Hepatocyte (in vitro differentiated cells): ENCODE measurements at regions not wholly inside any gene's neighbourhood (a gene's known extent, or its start where the extent isn't known, plus 50 kb on each side); places are given as distances from the start of the nearest gene placed in this dataset.
A peak's percentile ranks its signal among the peaks of the same experiment; 100 is the strongest.

Experiments used
- DNase-seq: peaks from one replicate; pipeline ENCODE4 v3.0.0-alpha.2; 2016; ENCODE audit warnings: low spot score
- H2AFZ ChIP-seq: fragments of 200-600 bp; sonication (generic); 2 replicates; pipeline ENCODE4 v1.6.0; 2016; ENCODE audit warnings: antibody characterized with exemption, mild to moderate bottlenecking
- H3K27ac ChIP-seq: fragments of 200-600 bp; sonication (generic); 2 replicates; pipeline ENCODE4 v1.5.1; 2016; ENCODE audit warnings: mild to moderate bottlenecking
- H3K27me3 ChIP-seq: fragments of 200-600 bp; sonication (generic); 2 replicates; pipeline ENCODE4 v1.6.1; 2016
- H3K36me3 ChIP-seq: fragments of 200-600 bp; sonication (generic); replicated peaks from 2 replicates; pipeline ENCODE4 v1.5.1; 2016; ENCODE audit warnings: low read depth; ENCODE audit not compliant: insufficient read depth
- H3K4me1 ChIP-seq: fragments of 200-600 bp; sonication (generic); 2 replicates; pipeline ENCODE4 v1.5.1; 2016; ENCODE audit warnings: mild to moderate bottlenecking, moderate library complexity; ENCODE audit not compliant: insufficient read depth
- H3K4me2 ChIP-seq: fragments of 200-600 bp; sonication (generic); 2 replicates; pipeline ENCODE4 v1.6.0; 2016
- H3K4me3 ChIP-seq: fragments of 200-600 bp; sonication (generic); 2 replicates; pipeline ENCODE4 v1.5.1; 2016; ENCODE audit warnings: mild to moderate bottlenecking
- H3K79me2 ChIP-seq: fragments of 200-600 bp; sonication (generic); 2 replicates; pipeline ENCODE4 v1.6.0; 2017; ENCODE audit warnings: mild to moderate bottlenecking
- H3K9me2 ChIP-seq: fragments of 200-600 bp; sonication (generic); replicated peaks from 2 replicates; pipeline ENCODE4 v1.6.0; 2017; ENCODE audit warnings: mild to moderate bottlenecking; ENCODE audit not compliant: insufficient read depth
- H3K9me3 ChIP-seq: fragments of 200-600 bp; sonication (generic); 2 replicates; pipeline ENCODE4 v1.5.1; 2016; ENCODE audit warnings: low read depth, mild to moderate bottlenecking
- H4K20me1 ChIP-seq: fragments of 200-600 bp; sonication (generic); 2 replicates; pipeline ENCODE4 v1.6.0; 2016; ENCODE audit warnings: mild to moderate bottlenecking; ENCODE audit not compliant: insufficient read depth, poor library complexity, severe bottlenecking
- EZH2 ChIP-seq: fragments of 200-600 bp; sonication (generic); IDR thresholded peaks from 2 replicates; pipeline ENCODE4 v1.6.1; 2016; ENCODE audit warnings: antibody characterized with exemption, mild to moderate bottlenecking, borderline replicate concordance
- EZH2phosphoT487 ChIP-seq: fragments of 200-600 bp; sonication (generic); IDR thresholded peaks from one replicate; pipeline ENCODE4 v1.6.1; 2018; ENCODE audit warnings: antibody characterized with exemption, mild to moderate bottlenecking, low read depth, moderate library complexity; ENCODE audit not compliant: unreplicated experiment, severe bottlenecking
- WGBS: methylation state at CpG from one replicate; pipeline ENCODE4 v1.1.6; 2016; ENCODE audit warnings: low lambda C conversion rate; ENCODE audit errors: missing lambda C conversion rate; 5-methylcytosine and 5-hydroxymethylcytosine counted together
- TF ChIP-seq, protein P1 (sequence below): fragments of 200-600 bp; sonication (generic); IDR thresholded peaks from 2 replicates; pipeline ENCODE4 v1.5.1; 2016; ENCODE audit warnings: antibody characterized with exemption, mild to moderate bottlenecking; ENCODE audit not compliant: poor library complexity

DNA sequence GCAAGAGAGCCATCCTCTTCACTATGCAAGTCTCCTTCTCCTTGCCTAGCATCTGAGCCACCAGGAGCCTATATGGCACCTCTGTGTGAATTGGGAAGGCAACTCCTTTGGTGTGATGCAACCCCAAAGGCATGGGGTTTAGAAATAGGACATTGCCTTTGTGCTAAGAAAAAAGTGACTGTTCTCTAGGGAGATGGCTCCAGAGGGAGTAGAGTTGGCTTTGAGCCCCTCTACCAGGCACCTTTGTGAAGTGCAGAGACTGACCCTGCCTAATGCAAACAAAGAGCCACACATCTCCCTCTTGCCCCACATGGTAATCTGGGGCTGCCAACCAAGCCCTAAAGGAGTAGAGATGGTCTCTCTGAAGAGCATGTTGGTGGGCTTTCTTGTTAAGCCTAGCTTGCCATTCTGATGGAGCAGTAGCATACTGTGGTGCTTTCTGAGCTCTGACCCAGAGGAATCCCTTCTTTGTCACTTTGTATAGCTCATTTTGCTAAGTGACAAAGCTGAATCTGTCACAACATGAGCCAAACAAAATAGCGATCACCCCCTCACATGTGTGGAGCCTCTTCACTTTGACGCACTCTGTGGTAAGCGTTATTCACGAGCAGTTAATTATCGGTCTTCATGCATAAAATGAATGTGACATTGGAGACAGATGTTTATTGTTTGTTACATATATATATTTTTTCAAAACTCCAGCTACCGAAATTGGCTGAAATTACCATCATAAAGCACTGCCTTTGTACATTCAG, 74.4 kb downstream of the RWDD3 start:
- Histone ChIP-seq H3K9me2 (no peaks in the 10 kb centered on the region), H3K36me3 (no peaks in the 10 kb centered on the region), H2AFZ (no peak overlapping the region), H3K4me3 (no peak overlapping the region), H3K4me2 (no peak overlapping the region), H3K27me3 (no peaks in the 10 kb centered on the region), H3K79me2 (no peaks in the 10 kb centered on the region), H3K4me1 (no peaks in the 10 kb centered on the region), H3K9me3 (no peaks in the 10 kb centered on the region), H3K27ac (no peak overlapping the region), H4K20me1 (no peaks in the 10 kb centered on the region)
- no peak for DNase-seq
- no peak for TF ChIP-seq EZH2
- TF ChIP-seq EZH2phosphoT487 = no peak
- TF ChIP-seq, protein P1, sequence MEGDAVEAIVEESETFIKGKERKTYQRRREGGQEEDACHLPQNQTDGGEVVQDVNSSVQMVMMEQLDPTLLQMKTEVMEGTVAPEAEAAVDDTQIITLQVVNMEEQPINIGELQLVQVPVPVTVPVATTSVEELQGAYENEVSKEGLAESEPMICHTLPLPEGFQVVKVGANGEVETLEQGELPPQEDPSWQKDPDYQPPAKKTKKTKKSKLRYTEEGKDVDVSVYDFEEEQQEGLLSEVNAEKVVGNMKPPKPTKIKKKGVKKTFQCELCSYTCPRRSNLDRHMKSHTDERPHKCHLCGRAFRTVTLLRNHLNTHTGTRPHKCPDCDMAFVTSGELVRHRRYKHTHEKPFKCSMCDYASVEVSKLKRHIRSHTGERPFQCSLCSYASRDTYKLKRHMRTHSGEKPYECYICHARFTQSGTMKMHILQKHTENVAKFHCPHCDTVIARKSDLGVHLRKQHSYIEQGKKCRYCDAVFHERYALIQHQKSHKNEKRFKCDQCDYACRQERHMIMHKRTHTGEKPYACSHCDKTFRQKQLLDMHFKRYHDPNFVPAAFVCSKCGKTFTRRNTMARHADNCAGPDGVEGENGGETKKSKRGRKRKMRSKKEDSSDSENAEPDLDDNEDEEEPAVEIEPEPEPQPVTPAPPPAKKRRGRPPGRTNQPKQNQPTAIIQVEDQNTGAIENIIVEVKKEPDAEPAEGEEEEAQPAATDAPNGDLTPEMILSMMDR = no peak
- WGBS = 55% methylated on average over 6 of the region's 6 CpGs

DNA sequence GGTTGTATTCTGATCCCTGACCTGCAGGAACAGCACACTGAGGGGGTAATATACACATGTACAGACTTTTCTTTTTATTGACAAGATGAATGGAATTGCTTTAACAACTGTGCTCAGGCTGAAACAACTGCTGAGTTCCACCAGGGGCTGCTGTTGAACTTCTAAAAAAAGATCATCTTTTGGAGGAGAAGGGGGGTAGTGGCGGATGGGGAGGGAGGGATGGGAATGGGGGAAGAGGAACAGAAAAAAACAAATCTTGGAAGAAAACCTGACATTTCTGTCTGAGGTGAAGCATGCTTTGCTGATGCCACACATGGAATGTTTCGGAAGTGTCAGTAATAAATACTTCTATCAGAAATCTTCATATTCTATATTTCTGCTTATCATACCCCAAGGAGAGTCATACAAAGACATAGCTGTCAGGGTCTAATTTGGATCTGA, 75.0 kb downstream of the RWDD3 start:
- Histone ChIP-seq H3K36me3 (no peaks in the 10 kb centered on the region), H3K4me2 (no peak overlapping the region), H3K9me2 (no peaks in the 10 kb centered on the region), H2AFZ (no peak overlapping the region), H3K9me3 (no peaks in the 10 kb centered on the region), H3K27me3 (no peaks in the 10 kb centered on the region), H3K4me1 (no peaks in the 10 kb centered on the region), H3K27ac (no peak overlapping the region), H4K20me1 (no peaks in the 10 kb centered on the region), H3K79me2 (no peaks in the 10 kb centered on the region), H3K4me3 (no peak overlapping the region)
- TF ChIP-seq EZH2phosphoT487 (no peak), EZH2 (no peak)
- TF ChIP-seq, protein P1 = peak; percentile 87
- DNase-seq = peak; percentile 68
- WGBS = 40% methylated on average over 2 of the region's 2 CpGs

GRCh38 chr1:95311014-95311413, 77.0 kb downstream of the RWDD3 start:
- no peaks in the 10 kb centered on the region for H3K9me2 ChIP-seq
- no peak for DNase-seq
- H3K27ac ChIP-seq = no peak overlapping the region
- H3K4me1 ChIP-seq = no peaks in the 10 kb centered on the region
- no peaks in the 10 kb centered on the region for H3K36me3 ChIP-seq
- no peak overlapping the region for H3K4me3 ChIP-seq
- no peak overlapping the region for H2AFZ ChIP-seq
- no peaks in the 10 kb centered on the region for H3K27me3 ChIP-seq
- H3K79me2 ChIP-seq = no peaks in the 10 kb centered on the region
- 33% methylated on average over 7 of the region's 7 CpGs for WGBS
- H4K20me1 ChIP-seq = no peaks in the 10 kb centered on the region
- H3K9me3 ChIP-seq = no peaks in the 10 kb centered on the region
- H3K4me2 ChIP-seq = peak overlapping the region; percentile 38
- TF ChIP-seq EZH2 (no peak), EZH2phosphoT487 (no peak)
- TF ChIP-seq, protein P1 = no peak
